ENCODE measurements at regions not wholly inside any gene's neighbourhood (a gene's known extent, or its start where the extent isn't known, plus 50 kb on each side); places are given as distances from the start of the nearest gene placed in this dataset.

- no peaks in the 10 kb centered on the region for H3K4me1 ChIP-seq
- intact Hi-C loops (cut with DNase I; ENCODE audit: low total_unique reads) = no loop called here
- TF ChIP-seq POLR2A (IDR thresholded peaks at IDR 0.05) = no peak
- no peak for TF ChIP-seq POLR2AphosphoS5 (IDR thresholded peaks at IDR 0.05)
- TF ChIP-seq CTCF (IDR thresholded peaks at IDR 0.05) = no peak
- no peak overlapping the region for H3K27ac ChIP-seq
- no peak overlapping the region for H3K4me3 ChIP-seq
- DNase-seq (ENCODE audit: low spot score in 2 of 2) = no peak
- H3K36me3 ChIP-seq = no peaks in the 10 kb centered on the region
- no peaks in the 10 kb centered on the region for H3K27me3 ChIP-seq
- H3K9me3 ChIP-seq = no peaks in the 10 kb centered on the region
Observed at GRCh38 chr3:5309602-5310001, 122.1 kb downstream of the EDEM1 start.

GRCh38 chr3:5310509-5310908 lies 123.0 kb downstream of the EDEM1 start:
- no peaks in the 10 kb centered on the region for H3K9me3 ChIP-seq
- no peaks in the 10 kb centered on the region for H3K36me3 ChIP-seq
- H3K27ac ChIP-seq = no peak overlapping the region
- no peak for DNase-seq (ENCODE audit: low spot score in 2 of 2)
- TF ChIP-seq POLR2AphosphoS5 (IDR thresholded peaks at IDR 0.05) = no peak
- TF ChIP-seq POLR2A (IDR thresholded peaks at IDR 0.05) = no peak
- no peak for TF ChIP-seq CTCF (IDR thresholded peaks at IDR 0.05)
- H3K4me1 ChIP-seq = no peaks in the 10 kb centered on the region
- H3K4me3 ChIP-seq = no peak overlapping the region
- intact Hi-C loops (cut with DNase I; ENCODE audit: low total_unique reads) = no loop called here
- no peaks in the 10 kb centered on the region for H3K27me3 ChIP-seq

GRCh38 chr3:5312290-5312689 lies 124.8 kb downstream of the EDEM1 start:
- no peak for TF ChIP-seq POLR2AphosphoS5 (IDR thresholded peaks at IDR 0.05)
- H3K27me3 ChIP-seq = no peaks in the 10 kb centered on the region
- no peaks in the 10 kb centered on the region for H3K36me3 ChIP-seq
- no peak overlapping the region for H3K4me3 ChIP-seq
- DNase-seq (ENCODE audit: low spot score in 2 of 2) = no peak
- H3K4me1 ChIP-seq = no peaks in the 10 kb centered on the region
- intact Hi-C loops (cut with DNase I; ENCODE audit: low total_unique reads) = no loop called here
- no peak overlapping the region for H3K27ac ChIP-seq
- H3K9me3 ChIP-seq = no peaks in the 10 kb centered on the region

- Histone ChIP-seq H3K9me3 (no peaks in the 10 kb centered on the region), H3K27me3 (no peaks in the 10 kb centered on the region), H3K4me3 (no peak overlapping the region), H3K36me3 (no peaks in the 10 kb centered on the region), H3K4me1 (no peaks in the 10 kb centered on the region), H3K27ac (no peak overlapping the region)
- intact Hi-C loops (cut with DNase I; ENCODE audit: low total_unique reads) = no loop called here
- no peak for DNase-seq (ENCODE audit: low spot score in 2 of 2)
- TF ChIP-seq CTCF (IDR thresholded peaks at IDR 0.05) (no peak), POLR2A (IDR thresholded peaks at IDR 0.05) (no peak), POLR2AphosphoS5 (IDR thresholded peaks at IDR 0.05) (no peak)
Observed at GRCh38 chr3:5314897-5315296, 127.4 kb downstream of the EDEM1 start.

- no peaks in the 10 kb centered on the region for H3K36me3 ChIP-seq
- no peak for DNase-seq (ENCODE audit: low spot score in 2 of 2)
- intact Hi-C loops (cut with DNase I; ENCODE audit: low total_unique reads) = no loop called here
- H3K27ac ChIP-seq = no peak overlapping the region
- no peak overlapping the region for H3K4me3 ChIP-seq
- no peaks in the 10 kb centered on the region for H3K4me1 ChIP-seq
- H3K27me3 ChIP-seq = no peaks in the 10 kb centered on the region
- no peak for TF ChIP-seq CTCF (IDR thresholded peaks at IDR 0.05)
- TF ChIP-seq POLR2A (IDR thresholded peaks at IDR 0.05) = no peak
- TF ChIP-seq POLR2AphosphoS5 (IDR thresholded peaks at IDR 0.05) = no peak
- no peaks in the 10 kb centered on the region for H3K9me3 ChIP-seq
Observed at GRCh38 chr3:5317557-5317956, 130.1 kb downstream of the EDEM1 start.

GRCh38 chr3:5319454-5319853 lies 131.9 kb downstream of the EDEM1 start:
- Histone ChIP-seq H3K27ac (no peak overlapping the region), H3K4me3 (no peak overlapping the region), H3K27me3 (no peaks in the 10 kb centered on the region), H3K36me3 (no peaks in the 10 kb centered on the region), H3K4me1 (no peaks in the 10 kb centered on the region), H3K9me3 (no peaks in the 10 kb centered on the region)
- intact Hi-C loops (cut with DNase I; ENCODE audit: low total_unique reads) = no loop called here
- TF ChIP-seq CTCF (IDR thresholded peaks at IDR 0.05) (no peak), POLR2A (IDR thresholded peaks at IDR 0.05) (no peak), POLR2AphosphoS5 (IDR thresholded peaks at IDR 0.05) (no peak)
- no peak for DNase-seq (ENCODE audit: low spot score in 2 of 2)
